HCT116 (cell line): ENCODE measurements at regions not wholly inside any gene's neighbourhood (a gene's known extent, or its start where the extent isn't known, plus 50 kb on each side); places are given as distances from the start of the nearest gene placed in this dataset.

Experiments used
- ATAC-seq: fragments of 200-7000 bp; cut with Tn5 transposase; 2 replicates; pipeline ENCODE4 v1.9.1; 2020; ENCODE audit warnings: mild to moderate bottlenecking, moderate library complexity
- BruUV-seq: library from RNA; stranded (reverse); fragments of 400-500 nt; replicated peaks from 2 replicates; lab custom pipeline; 2021; lab: Mats Ljungman, UMichigan
- CTCF ChIA-PET: fragments of 300-600 bp; sonication (Branson Sonifier 250); formaldehyde crosslinking; loops from one replicate; lab custom pipeline; 2021; ENCODE audit warnings: antibody characterized with exemption; lab: Charles Lee
- POLR2A ChIA-PET: fragments of 300-600, 350-600 bp; sonication (Branson Sonifier 250); formaldehyde crosslinking; loops from one replicate; lab custom pipeline; 2021; ENCODE audit warnings: antibody characterized with exemption; lab: Charles Lee
- RAD21 ChIA-PET, 2 experiments: fragments of 300-600 bp; sonication (Branson Sonifier 250); formaldehyde crosslinking; loops; one replicate each; lab custom pipeline; 2023; ENCODE audit warnings: low total read pairs in 2 of 2; ENCODE audit not compliant: uncharacterized antibody in 2 of 2, unreplicated experiment in 2 of 2, low non-redundant PET in 1 of 2; lab: Charles Lee
- DNase-seq: peaks from one replicate; pipeline ENCODE4 v3.0.0-alpha.2; 2010; ENCODE audit warnings: low read depth, low spot score
- H2AFZ ChIP-seq: fragments of 200-600 bp; shearing (Covaris generic), sonication (generic); 2 replicates; pipeline ENCODE4 v1.6.1; 2017; ENCODE audit warnings: low read depth, mixed run types, mixed read lengths, antibody characterized with exemption, low read length; ENCODE audit not compliant: poor library complexity, severe bottlenecking
- H3K27ac ChIP-seq: 2 replicates; pipeline ENCODE4 v1.5.1; 2012; ENCODE audit warnings: low read depth, low read length
- H3K27me3 ChIP-seq: fragments of 200-600 bp; sonication (generic); 2 replicates; pipeline ENCODE4 v1.6.1; 2016; ENCODE audit warnings: mixed run types, low read length, mixed read lengths; ENCODE audit not compliant: insufficient read depth
- H3K36me3 ChIP-seq, 2 experiments: fragments of 200-500 bp in 1 of 2; fragments of 200-600 bp in 1 of 2; sonication (Bioruptor generic) in 1 of 2; sonication (generic) in 1 of 2; 2 replicates each; pipeline versions ENCODE4 v1.5.1 to v1.6.1; 2014 to 2016; ENCODE audit warnings: low read length in 2 of 2, inconsistent platforms in 1 of 2, mixed read lengths in 1 of 2, mixed run types in 1 of 2; ENCODE audit not compliant: insufficient read depth in 2 of 2, control insufficient read depth in 1 of 2
- H3K4me1 ChIP-seq, 2 experiments: fragments of 200-600 bp in 1 of 2; sonication (generic) in 1 of 2; 2 replicates each; pipeline versions ENCODE4 v1.5.1 to v1.6.1; 2012 to 2017; ENCODE audit warnings: low read length in 2 of 2, inconsistent platforms in 1 of 2, mild to moderate bottlenecking in 1 of 2, mixed read lengths in 1 of 2, mixed run types in 1 of 2, moderate library complexity in 1 of 2; ENCODE audit not compliant: insufficient read depth in 2 of 2, control insufficient read depth in 1 of 2
- H3K4me2 ChIP-seq: fragments of 200-600 bp; sonication (generic); 2 replicates; pipeline ENCODE4 v1.6.1; 2017; ENCODE audit warnings: mixed run types, low read length, mixed read lengths
- H3K4me3 ChIP-seq, 2 experiments: fragments of 200-600 bp in 1 of 2; sonication (generic) in 1 of 2; replicated peaks in 1 of 2; 2 replicates each; pipeline ENCODE4 v1.5.1; 2011 to 2016; ENCODE audit warnings: low read length in 2 of 2, control low read depth in 1 of 2, low read depth in 1 of 2, mild to moderate bottlenecking in 1 of 2, mixed read lengths in 1 of 2, mixed run types in 1 of 2
- H3K79me2 ChIP-seq: fragments of 200-600 bp; sonication (generic); 2 replicates; pipeline ENCODE4 v1.6.1; 2017; ENCODE audit warnings: mild to moderate bottlenecking, mixed run types, low read length, moderate library complexity, mixed read lengths; ENCODE audit not compliant: insufficient read depth
- H3K9ac ChIP-seq: fragments of 200-600 bp; sonication (generic); 2 replicates; pipeline ENCODE4 v1.6.1; 2016; ENCODE audit warnings: low read length, mixed read lengths
- H3K9me2 ChIP-seq: fragments of 200-600 bp; sonication (generic), shearing (Covaris generic); 2 replicates; pipeline ENCODE4 v1.6.1; 2017; ENCODE audit warnings: mixed run types, mild to moderate bottlenecking, moderate library complexity; ENCODE audit not compliant: insufficient read depth
- H3K9me3 ChIP-seq, 2 experiments: fragments of 200-500 bp in 1 of 2; fragments of 200-600 bp in 1 of 2; sonication (Bioruptor generic) in 1 of 2; sonication (generic) in 1 of 2; 2 replicates each; pipeline ENCODE4 v1.6.1; 2014 to 2017; ENCODE audit warnings: low read length in 2 of 2, mixed read lengths in 2 of 2, inconsistent platforms in 1 of 2, low read depth in 1 of 2, mild to moderate bottlenecking in 1 of 2, mixed run types in 1 of 2, moderate library complexity in 1 of 2; ENCODE audit not compliant: control insufficient read depth in 1 of 2, insufficient read depth in 1 of 2
- H4K20me1 ChIP-seq: fragments of 200-600 bp; sonication (generic), shearing (Covaris generic); 2 replicates; pipeline ENCODE4 v1.6.1; 2017; ENCODE audit warnings: mixed run types, mild to moderate bottlenecking, moderate library complexity; ENCODE audit not compliant: insufficient read depth
- ATF3 ChIP-seq: IDR thresholded peaks from 2 replicates; pipeline ENCODE4 v1.6.1; 2012
- CBX3 ChIP-seq: IDR thresholded peaks from 2 replicates; pipeline ENCODE4 v1.6.1; 2012; ENCODE audit warnings: low read depth
- ELF1 ChIP-seq: IDR thresholded peaks from 2 replicates; pipeline ENCODE4 v1.6.1; 2012; ENCODE audit warnings: low read depth, borderline replicate concordance
- EZH2phosphoT487 ChIP-seq: fragments of 200-600 bp; IDR thresholded peaks from 2 replicates; pipeline ENCODE4 v1.6.1; 2018; ENCODE audit warnings: antibody characterized with exemption, borderline replicate concordance
- FOSL1 ChIP-seq: IDR thresholded peaks from 2 replicates; pipeline ENCODE4 v1.6.1; 2012; ENCODE audit warnings: low read depth
- JUND ChIP-seq: IDR thresholded peaks from 2 replicates; pipeline ENCODE4 v1.6.1; 2012
- RAD21 ChIP-seq: IDR thresholded peaks from 2 replicates; pipeline ENCODE4 v1.6.1; 2012; ENCODE audit warnings: low read depth, mild to moderate bottlenecking
- SIN3A ChIP-seq: IDR thresholded peaks from 2 replicates; pipeline ENCODE4 v1.6.1; 2012; ENCODE audit warnings: low read depth
- SP1 ChIP-seq: IDR thresholded peaks from 2 replicates; pipeline ENCODE4 v1.6.1; 2012; ENCODE audit warnings: low read depth
- SRF ChIP-seq: IDR thresholded peaks from 2 replicates; pipeline ENCODE4 v1.6.1; 2012; ENCODE audit warnings: low read depth
- ZBTB33 ChIP-seq: IDR thresholded peaks from 2 replicates; pipeline ENCODE4 v1.6.1; 2011; ENCODE audit warnings: mild to moderate bottlenecking, low read length, moderate library complexity; ENCODE audit not compliant: insufficient replicate concordance; ENCODE audit errors: extremely low read depth
- intact Hi-C: fragments of 100-400 bp; cut with micrococcal nuclease; formaldehyde crosslinking; loops from 2 replicates; pipeline ENCODE4 v1.10.0; 2022

DNA sequence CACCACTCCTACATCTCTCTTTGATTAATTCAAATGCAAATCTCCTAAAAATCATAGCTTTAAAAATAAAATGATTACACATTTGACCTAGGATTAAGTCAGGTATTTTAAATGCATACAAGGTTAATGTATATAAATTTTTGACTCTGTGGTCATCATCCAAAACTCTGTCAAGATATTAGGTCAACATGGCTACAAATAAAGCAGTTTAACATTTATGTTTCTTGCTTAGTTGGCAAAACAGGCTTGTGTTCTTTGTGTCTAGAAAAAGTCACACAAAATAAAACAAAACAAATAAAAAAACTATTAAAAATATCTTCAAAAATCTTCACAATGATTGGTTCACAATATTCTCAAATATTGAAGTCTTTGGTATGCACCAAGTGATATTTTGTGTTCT lies 473.2 kb downstream of the LRFN5 start:
- no peak for ATAC-seq
- H3K27ac ChIP-seq = no peak overlapping the region
- H3K4me1 ChIP-seq = no peaks in the 10 kb centered on the region
- H3K36me3 ChIP-seq = no peaks in the 10 kb centered on the region
- no peak for TF ChIP-seq ELF1
- TF ChIP-seq RAD21 = no peak
- TF ChIP-seq EZH2phosphoT487 = no peak
- TF ChIP-seq ZBTB33 = no peak
- no peak for TF ChIP-seq SIN3A
- TF ChIP-seq SRF = no peak
- TF ChIP-seq SP1 = no peak
- no peak for TF ChIP-seq FOSL1
- no peak for TF ChIP-seq CBX3
- no peak for TF ChIP-seq JUND
- no peak for TF ChIP-seq ATF3
- ChIA-PET RAD21 (no interaction called here), CTCF (no interaction called here), POLR2A (no interaction called here)
- no peaks in the 10 kb centered on the region for H3K27me3 ChIP-seq
- H3K79me2 ChIP-seq = no peaks in the 10 kb centered on the region
- BruUV-seq = no TSS peak
- H4K20me1 ChIP-seq = no peaks in the 10 kb centered on the region
- no peak overlapping the region for H2AFZ ChIP-seq
- H3K4me2 ChIP-seq = no peak overlapping the region
- no peaks in the 10 kb centered on the region for H3K9me2 ChIP-seq
- intact Hi-C loops = no loop called here
- H3K4me3 ChIP-seq = no peak overlapping the region
- no peak for DNase-seq
- H3K9me3 ChIP-seq = no peaks in the 10 kb centered on the region; a peak in 1 of 4 replicates
- no peak overlapping the region for H3K9ac ChIP-seq
